GM18870 (cell line): ENCODE measurements at regions not wholly inside any gene's neighbourhood (a gene's known extent, or its start where the extent isn't known, plus 50 kb on each side); places are given as distances from the start of the nearest gene placed in this dataset.
A peak's percentile ranks its signal among the peaks of the same experiment; 100 is the strongest.
"Not testable (repeated sequence)": the region's sequence is repeated elsewhere in the genome, so short reads cannot be mapped to it uniquely, and the experiment has no call there.

Experiments used
- ATAC-seq: cut with Tn5 transposase; IDR thresholded peaks from one replicate; pipeline ENCODE4 v1.9.1; 2021; ENCODE audit warnings: moderate library complexity; ENCODE audit not compliant: unreplicated experiment

- ATAC-seq, result no peak
Observed at GRCh38 chr12:46550266-46550879, 177.8 kb upstream of the SLC38A2 start.

- ATAC-seq, result no peak
Observed at GRCh38 chr12:46549527-46550265, 177.1 kb upstream of the SLC38A2 start.

- ATAC-seq, result no peak
Observed at GRCh38 chr12:46548605-46549071, 176.1 kb upstream of the SLC38A2 start.

GRCh38 chr12:46547421-46548354, 175.1 kb upstream of the SLC38A2 start:
- ATAC-seq, result no peak

GRCh38 chr12:46546634-46547273, 174.2 kb upstream of the SLC38A2 start:
- peak; percentile 87 for ATAC-seq

- ATAC-seq, result not testable (repeated sequence)
Observed at GRCh38 chr12:46543378-46543795, 170.8 kb upstream of the SLC38A2 start.

- ATAC-seq, result no peak
Observed at GRCh38 chr12:46538976-46539375, 166.4 kb upstream of the SLC38A2 start.

GRCh38 chr12:46537387-46537955, 164.9 kb upstream of the SLC38A2 start:
- no peak for ATAC-seq

- peak; percentile 88 for ATAC-seq
Observed at GRCh38 chr12:46536316-46536715, 163.7 kb upstream of the SLC38A2 start.

- no peak for ATAC-seq
Observed at GRCh38 chr12:46535907-46536306, 163.3 kb upstream of the SLC38A2 start.

GRCh38 chr12:46535376-46535775, 162.8 kb upstream of the SLC38A2 start:
- ATAC-seq, result no peak

- no peak for ATAC-seq
Observed at GRCh38 chr12:46534327-46534840, 161.8 kb upstream of the SLC38A2 start.

GRCh38 chr12:46533723-46534122, 161.2 kb upstream of the SLC38A2 start:
- ATAC-seq, result no peak

GRCh38 chr12:46531804-46532203, 159.2 kb upstream of the SLC38A2 start:
- no peak for ATAC-seq

- no peak for ATAC-seq
Observed at GRCh38 chr12:46531059-46531785, 158.6 kb upstream of the SLC38A2 start.

- no peak for ATAC-seq
Observed at GRCh38 chr12:46530373-46531056, 157.9 kb upstream of the SLC38A2 start.

GRCh38 chr12:46526233-46526632, 153.7 kb upstream of the SLC38A2 start:
- no peak for ATAC-seq

GRCh38 chr12:46524778-46525177, 152.2 kb upstream of the SLC38A2 start:
- ATAC-seq, result no peak
